ENCODE measurements at regions not wholly inside any gene's neighbourhood (a gene's known extent, or its start where the extent isn't known, plus 50 kb on each side); places are given as distances from the start of the nearest gene placed in this dataset.

DNA sequence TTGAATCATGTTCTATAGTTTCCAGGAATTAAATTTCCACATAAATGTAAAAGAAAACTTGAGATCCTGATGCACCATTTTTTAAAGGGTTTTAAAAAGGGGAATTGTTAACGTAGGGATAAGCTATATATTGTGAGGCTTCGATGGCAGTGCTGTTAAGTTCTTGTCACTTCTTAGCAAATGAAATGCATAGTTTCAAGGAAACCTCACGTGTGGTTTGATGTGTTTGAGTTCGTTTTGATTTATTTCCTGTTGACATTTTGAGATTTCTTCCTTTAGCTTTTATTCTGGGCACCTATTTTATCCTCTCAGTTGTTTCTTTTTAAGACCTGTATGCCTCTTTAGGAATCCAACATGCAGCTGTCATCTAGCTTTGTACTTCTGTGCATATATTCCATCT is 301.0 kb downstream of the DOCK8 start:
- no peak for DNase-seq

DNA sequence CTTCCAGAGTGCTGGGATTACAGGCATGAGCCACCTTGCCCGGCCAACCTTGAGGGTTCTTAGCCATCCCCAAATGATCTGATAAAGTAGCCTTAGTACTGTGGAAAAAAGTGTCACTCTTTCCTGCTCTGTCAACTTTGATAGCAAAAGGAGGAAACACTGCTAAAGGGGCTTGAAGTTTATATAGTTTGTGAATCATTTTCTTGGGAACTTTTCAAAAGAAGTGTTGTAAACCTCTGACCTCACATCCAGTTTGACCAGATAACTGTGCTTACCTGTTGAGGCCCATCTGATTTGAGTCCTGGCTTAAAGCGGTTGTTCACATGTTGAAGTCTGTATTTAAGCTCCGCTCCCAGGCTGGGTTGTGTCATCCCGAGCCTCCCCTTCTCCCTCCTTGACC is 303.3 kb downstream of the DOCK8 start:
- DNase-seq: no peak

DNA sequence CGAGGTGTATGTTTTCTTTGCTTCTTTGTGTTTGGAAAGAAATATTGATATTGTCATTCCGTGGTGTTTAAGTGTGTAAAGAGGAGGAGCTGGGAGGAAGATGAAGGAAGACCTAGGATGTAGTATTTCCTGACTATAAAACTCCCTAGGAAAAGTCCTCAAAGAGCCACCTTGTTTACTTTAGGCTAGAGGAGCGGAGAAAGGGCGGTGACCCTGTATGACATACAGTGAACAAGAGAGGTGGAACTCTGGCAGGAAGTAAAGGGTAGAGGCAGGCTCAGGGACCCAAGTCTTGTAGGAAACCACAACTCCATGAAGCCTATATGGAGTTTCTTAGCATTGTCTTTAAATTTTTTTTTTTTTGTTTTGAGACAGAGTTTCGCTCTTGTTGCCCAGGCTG is 303.9 kb downstream of the DOCK8 start:
- DNase-seq: no peak

DNA sequence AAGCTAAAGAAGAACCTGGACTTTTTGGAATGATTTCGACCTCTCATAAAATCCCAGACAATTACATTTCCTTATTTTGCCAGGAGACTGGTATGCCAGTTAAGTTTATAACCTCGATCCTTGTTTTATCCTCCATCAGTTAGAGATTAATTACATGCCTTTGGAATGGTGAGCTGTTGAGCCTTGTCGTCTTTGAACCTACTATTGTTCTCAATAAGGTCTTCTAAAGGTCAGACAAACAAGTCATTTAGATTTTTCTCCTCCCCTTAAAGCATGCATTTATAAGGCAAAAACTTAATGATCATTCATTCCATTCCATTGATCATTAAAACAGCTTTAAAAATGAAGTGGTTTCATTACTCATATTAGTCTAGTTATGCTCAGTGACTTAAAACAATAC is 304.9 kb downstream of the DOCK8 start:
- DNase-seq: no peak

DNA sequence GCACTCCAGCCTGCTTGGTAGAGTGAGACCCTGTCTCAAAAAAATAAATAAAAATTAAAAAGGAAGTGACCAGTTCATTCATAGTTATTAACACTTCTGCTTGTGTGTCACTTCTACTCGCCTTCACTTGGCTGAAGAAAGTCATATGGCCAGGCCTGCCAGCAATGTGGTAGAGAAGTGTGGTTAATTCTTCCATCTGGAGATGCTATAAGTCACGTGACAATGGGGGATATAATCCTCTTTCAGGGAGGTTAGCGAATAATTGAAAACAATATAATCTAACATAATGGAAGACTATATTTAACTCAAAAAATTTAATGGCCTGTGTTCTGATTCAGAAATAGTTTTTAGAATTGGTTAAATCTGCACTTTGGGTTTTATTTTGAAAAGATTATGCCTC is 305.6 kb downstream of the DOCK8 start:
- no peak for DNase-seq

DNA sequence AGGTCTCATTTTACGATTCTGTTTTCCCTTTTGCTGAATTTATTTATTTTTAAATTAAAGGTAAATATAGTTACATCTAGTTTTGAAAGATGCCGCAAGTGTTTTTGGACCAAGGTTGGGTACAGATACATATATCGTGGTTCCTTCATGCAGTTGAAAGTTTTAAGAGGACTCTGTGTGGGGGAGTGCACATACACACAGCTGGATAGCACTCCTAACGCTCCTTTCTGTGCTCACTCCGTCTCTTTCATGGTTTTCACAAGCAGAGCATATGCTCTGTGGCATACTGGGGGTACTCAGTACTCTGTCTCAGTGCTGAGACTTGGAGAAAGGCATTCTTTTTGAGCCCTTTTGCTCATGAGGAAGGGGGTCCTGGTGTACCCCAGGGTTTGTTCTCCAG is 307.5 kb downstream of the DOCK8 start:
- DNase-seq: no peak

DNA sequence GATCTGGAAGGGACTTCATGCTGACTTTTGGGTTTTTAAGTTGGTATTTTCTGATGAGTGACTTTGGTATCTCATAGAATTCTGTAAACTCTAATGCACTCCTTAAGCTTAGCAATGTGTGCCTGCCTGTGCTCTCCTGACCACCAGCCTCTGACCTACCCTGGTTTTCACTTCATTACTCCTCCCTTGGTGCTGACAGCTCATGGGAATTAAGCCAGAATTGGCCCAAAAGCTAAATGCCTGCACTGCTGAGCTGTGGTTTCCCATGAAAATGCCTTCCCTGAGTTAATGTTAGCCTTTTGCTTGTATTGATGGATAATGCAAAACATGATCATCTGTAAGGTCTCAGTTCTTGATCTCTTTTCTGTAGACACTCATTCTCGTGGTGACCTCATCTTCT is 308.0 kb downstream of the DOCK8 start:
- DNase-seq: no peak

DNA sequence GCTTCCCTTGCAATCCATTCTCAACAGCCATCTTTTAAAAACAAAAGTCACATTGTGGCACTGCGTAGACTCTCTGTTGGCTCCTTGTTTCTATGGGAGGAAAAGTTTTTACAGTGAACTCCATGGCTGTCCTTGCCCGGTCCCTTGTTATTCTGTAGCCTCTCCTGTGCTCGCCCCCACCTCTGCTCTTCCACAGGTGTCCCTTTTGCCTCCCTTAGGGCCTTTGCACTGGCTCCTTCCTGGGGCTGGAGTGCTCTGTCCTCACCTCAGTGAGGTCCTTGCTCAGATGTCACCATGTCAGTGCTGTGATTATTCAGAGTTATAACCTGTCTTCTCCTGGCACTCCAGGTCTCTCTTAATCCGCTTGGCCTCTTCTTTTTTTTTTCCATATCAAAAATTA is 308.8 kb downstream of the DOCK8 start:
- no peak for DNase-seq

DNA sequence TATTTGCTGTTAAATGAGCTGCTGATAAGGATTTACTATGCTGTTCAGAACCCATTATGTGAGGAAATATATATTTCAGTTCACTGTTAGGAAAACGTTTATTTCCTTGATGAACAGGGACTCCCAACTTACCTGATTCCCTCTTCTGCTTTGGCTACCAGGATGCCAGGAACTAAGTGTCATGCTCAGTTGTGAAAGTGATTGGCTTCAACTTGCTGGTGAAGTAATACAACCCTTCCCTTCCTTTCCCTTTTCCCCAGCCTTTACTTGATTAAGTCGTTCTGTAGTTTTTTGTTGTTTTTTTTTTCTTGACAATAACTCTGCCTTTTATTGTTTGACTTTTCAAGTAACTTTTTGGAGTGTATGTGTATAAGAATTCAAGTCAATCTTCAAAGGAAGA is 309.3 kb downstream of the DOCK8 start:
- DNase-seq: no peak

DNA sequence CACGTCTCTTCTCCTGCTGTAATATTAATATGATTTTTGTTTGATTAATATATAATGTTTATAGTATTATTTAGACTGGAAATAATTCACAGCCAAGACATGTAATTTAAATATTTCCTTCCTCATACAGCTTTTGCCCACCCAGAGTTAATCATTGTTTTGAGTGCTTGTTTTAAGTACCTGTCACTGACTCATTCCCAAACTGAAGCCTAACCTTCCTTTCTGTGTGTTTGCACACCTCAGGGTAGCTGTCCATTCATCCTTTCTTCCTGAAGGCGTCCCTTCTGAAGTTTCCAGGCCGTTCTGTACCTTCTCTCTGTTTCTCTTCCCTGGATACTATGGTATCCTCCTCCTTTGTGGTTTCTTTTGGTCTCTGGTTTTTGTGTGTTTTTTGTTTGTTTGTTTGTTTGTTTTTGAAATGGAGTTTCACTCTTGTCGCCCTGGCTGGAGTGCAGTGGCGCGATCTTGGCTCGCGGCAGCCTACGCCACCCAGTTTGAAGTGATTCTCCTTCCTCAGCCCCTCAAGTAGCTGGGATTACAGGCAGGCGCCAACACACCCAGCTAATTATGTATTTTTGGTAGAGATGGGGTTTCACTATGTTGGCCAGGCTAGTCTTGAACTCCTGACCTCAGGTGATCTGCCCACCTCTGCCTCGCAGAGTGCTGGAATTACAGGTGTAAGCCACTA is 312.4 kb downstream of the DOCK8 start:
- no peak for DNase-seq

DNA sequence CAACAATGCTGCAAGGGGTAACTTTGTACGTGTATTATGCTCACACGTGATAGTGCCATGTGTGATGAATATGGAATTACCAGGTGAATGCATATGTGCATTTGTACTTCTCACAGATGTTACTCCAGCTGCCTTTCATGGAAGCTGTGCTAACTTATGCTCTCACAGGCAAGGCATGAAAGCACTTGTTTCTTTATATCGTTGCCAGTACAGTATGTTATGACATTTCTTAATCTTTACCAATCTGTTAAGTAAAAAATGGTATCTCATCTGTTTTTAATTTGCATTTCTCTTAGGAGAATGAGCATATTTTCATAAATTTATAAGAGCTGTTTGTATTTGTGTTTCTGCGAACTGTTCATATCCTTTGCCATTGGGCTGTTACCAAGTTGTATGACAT is 311.8 kb upstream of the DMRT1 start:
- DNase-seq: no peak

DNA sequence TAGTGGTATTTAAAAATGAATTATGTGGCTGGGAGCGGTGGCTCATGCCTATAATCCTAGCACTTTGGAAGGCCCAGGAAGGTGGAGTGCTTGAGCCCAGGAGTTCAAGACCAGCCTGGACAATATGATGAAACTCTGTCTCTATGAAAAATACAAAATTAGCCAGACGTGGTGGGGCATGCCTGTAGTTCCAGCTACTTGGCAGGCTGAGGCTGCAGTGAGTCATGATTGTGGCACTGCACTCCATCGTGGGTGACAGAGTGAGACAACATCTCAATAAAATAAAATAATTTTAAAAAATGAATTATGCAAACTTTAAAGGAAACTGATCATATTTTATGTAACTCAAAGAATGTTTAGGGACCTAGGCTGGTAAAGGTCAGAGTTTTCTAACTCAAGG is 310.8 kb upstream of the DMRT1 start:
- no peak for DNase-seq

DNA sequence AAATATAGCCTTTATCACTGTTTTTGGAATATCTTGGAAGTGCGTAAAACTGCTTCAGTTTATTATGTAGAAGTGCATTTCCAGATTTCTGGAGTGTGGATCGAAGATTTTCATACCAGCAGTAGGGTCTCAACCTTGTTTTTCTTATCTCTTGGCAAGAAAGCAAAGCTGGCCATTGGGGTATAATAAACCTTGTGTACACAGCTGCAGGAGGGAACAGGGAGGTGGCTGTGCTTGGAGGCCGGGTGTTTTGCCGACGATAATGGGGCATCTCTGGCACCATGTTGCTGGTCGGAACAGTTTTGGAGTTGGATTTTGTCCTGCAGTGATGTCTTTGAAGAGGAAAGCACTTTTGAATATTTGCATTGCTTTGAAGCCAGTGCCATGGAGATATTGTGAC is 308.8 kb upstream of the DMRT1 start:
- DNase-seq: no peak

DNA sequence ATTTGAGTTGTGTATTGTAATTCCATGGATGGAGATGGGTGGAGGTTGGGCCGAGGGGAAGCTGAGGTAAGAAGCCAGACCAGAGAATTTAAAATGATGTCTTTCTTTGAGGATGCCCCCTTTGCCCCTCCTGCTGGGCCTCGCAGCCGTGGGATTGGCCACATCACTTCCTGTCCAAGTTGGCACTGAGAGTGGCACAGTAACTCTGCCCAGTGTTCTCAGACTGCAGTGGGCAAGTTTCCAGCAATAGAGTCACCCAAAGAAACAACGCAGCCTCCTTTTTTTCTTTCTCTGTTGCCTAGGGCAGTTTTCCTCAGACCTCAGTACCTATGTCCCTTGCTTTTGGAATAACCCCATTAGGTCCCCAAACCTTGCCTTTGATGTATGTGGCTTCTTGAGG is 306.6 kb upstream of the DMRT1 start:
- no peak for DNase-seq

DNA sequence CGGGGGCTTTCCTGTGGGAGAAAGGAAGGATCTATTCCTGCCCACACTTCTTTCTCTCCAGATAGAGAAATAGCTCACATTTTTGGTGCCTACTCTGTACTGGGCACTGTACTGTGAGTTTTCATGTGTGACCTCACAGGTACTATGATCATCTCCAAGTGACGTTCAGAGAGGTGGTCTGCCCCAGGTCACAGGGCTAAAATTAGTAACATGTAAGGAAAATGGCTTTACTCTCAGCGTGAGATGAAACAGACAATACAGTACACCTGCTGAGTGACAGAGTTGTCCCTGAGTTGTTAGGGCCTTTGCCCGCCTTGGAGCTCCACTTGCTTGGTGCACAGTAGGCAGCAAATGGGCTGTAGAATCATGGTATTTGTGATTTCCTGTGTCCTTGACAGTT is 306.1 kb upstream of the DMRT1 start:
- no peak for DNase-seq

DNA sequence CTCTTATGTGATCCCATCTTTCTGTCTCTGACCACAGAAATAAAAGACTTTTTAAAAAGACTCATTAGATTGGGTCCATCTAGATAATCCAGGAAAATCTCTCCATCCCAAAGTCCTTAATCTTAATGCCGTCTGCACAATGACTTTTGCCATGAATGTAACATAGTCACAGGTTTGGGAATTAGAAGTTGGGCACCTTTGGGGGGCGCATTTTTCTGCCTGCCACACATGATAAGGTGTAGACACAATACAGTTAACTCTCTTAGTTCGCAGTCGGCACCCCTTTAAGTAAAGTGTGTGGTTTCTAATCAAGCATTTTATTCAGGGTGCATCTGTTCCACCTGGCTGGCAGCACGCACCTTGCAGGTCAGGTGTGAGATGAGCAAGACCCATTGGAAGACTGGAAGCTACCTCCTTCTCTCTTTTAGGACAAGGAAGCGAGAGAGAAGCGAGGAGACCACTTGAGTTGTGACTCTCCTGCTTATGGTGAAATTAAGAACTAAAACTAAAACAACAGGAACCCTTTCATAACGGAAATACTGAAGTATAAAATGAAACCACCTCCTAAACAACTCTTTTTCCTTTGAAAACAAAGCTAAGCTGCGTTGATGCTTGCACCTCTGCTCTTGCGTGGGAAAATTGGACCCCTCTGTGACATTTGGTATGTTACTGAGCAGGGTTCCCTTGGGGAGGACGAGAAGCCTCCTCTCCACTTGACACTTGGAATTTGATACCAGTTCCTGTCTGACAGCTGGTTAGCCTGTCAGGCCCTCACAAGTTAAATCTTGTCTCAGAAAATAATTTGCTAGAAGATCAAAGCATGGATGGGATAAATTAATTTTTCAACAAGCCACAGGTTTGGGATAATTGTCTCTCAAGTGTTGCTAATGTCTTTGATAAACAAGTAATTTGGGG is 304.6 kb upstream of the DMRT1 start:
- no peak for DNase-seq

DNA sequence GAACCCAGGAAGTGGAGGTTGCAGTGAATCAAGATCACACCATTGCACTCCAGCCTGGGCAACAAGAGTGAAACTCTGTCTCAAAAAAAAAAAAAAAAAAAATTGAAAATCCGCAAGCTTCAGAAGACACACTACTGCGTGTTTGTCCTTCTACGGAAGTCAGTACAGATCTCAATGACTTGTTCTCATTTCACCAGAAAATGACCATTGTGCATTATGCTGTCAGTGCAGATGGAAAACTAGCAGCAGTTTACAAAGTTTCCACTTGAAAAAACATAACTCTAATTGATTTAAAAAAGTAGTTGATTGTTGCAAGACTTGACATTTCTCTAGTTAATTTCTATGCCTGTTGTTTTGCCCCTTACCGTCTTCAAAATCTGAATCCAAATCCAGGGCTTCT is 298.0 kb upstream of the DMRT1 start:
- no peak for DNase-seq

DNA sequence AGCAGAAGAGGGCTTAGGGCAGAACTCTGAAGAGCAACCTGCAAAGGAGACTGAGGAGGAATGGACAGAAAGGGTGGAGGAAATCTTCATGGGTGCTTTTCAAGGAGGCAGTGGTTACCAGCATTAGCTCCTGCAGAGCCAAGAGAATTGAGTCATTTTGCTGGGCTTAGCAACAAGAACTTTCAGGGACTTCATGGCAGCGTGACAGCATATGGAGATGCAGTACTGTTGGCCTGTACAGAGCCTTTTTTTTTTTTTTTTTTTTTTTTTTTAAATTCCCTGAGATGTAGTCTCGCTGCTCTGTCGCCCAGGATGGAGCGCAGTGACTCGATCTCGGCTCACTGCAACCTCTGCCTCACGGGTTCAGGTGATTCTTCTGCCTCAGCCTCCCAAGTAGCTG is 296.0 kb upstream of the DMRT1 start:
- no peak for DNase-seq

DNA sequence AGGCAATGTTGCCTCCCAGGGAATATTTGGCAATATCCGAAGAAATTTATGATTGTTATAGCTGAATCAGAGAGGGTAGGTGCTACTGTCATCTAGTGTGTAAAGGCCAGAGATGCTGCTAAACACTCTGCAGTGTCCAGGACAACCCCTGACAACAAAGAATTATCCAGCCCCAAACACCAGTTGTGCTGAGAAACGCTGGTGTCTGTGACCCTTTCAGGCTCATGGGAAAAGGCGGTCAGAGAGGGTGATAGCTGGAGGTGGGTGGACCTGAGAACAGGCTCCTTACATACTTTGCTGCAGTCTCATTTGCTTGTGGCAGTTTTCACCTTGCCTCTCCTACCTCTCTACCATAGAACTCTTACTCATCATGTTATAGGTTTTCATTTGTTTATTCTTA is 295.3 kb upstream of the DMRT1 start:
- no peak for DNase-seq

DNA sequence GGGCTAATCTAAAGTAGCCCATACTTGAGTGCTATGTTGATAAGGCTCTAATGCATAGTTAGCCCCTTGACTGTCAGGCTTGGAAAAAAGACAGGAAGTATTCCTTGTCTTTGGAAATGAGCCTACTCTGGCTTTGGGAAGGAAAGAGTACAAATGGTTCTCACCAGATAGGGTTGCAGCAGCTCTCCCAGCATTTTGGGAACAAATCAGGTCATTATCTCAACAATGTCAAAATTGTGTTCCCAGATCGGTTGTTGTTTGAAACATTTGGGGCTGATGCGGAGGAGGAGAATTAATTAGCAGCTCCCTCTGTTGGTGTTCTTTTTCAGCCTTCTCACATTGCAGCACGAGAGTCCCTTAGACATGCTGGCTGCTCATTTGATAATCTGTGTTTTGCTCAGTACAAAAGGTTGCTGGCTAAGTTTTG is 294.7 kb upstream of the DMRT1 start:
- no peak for DNase-seq

DNA sequence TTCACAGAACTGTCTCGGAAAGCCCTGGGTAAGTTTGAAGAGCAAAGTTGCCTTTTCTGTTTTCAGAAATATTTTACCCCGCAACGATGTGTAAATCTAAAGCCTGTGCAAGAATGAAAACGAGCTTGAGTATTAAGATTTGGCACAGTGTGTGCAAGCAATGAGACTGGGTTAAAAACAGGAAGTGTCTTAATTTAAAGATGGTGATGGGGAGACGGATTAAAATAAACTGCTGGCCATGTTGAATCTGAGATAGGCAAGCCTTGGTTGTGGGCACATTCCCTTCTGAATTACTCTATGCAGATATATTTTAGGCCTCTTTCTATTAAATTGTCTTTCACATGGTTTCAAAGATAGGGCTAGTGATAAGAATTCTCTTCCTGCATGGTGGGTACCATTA is 294.2 kb upstream of the DMRT1 start:
- DNase-seq: no peak

DNA sequence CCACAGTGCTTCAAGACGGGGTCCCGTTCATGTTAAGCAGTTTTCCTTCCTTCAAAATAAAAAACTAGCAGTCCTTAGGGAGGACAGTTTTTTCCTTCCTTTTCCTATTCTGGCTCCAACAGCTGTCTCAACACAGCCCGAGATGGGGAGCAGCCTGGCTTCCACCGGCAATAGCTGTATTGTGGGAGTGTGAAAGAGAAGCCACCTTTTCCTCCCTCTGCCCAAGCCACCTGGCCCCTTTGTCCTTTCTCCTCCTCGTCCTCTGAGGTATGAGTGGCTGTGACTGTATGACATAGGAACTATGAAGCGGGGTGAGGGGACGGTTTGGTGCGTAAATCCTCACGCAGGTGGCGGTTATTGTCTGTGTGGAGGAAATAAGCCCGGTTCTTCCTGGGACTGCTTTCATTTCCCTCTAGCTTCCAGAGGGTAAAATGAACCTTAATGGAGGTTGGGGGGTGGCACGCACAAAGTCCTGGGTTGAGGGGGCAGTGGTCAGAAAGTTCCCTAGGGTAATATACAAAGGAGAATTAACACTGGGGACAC is 292.0 kb upstream of the DMRT1 start:
- no peak for DNase-seq

DNA sequence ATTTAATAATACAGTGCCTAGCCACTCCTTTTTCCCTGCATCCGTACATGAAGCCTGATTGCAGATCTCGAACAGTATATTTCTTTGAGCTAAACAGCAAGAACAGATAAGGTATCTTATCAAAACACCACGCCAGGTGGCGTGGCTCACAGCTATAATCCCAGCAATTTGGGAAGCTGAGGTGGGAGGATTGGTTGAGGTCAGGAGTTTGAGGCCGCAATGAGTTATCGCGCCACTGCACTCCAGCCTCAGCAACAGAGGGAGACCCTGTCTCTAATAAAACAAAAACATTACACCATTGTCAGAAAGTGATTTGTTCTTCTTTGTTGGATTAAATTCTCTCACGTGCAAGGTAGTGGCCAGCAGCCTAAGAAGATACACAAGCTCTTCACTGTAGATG is 291.2 kb upstream of the DMRT1 start:
- DNase-seq: no peak

All from stimulated activated CD4-positive, alpha-beta T cell treated with anti-CD3 and anti-CD28 coated beads, Interleukin-2, amount 100 ng/mL, for 24 hours (primary cell).